ENCODE measurements at regions not wholly inside any gene's neighbourhood (a gene's known extent, or its start where the extent isn't known, plus 50 kb on each side); places are given as distances from the start of the nearest gene placed in this dataset.

DNA sequence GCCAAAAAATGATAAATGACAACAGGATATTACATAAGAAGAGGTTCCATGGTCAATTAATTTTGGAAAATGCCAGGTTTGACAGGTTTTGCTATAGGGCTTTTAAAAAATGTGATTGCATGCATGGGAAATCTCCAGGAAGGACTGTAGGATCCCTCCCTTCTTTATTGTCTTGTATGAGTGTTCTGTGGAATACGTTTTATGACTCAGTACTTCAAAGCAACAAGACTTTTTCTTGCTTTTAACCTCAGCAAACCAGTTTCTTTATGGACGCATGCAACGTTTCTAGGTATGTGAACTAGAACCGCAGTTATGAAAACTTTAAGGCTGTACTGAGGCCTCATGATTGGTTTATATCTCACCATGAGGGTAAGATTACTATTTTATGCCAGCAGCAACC lies 76.6 kb upstream of the NTRK2 start:
- DNase-seq: no peak

DNA sequence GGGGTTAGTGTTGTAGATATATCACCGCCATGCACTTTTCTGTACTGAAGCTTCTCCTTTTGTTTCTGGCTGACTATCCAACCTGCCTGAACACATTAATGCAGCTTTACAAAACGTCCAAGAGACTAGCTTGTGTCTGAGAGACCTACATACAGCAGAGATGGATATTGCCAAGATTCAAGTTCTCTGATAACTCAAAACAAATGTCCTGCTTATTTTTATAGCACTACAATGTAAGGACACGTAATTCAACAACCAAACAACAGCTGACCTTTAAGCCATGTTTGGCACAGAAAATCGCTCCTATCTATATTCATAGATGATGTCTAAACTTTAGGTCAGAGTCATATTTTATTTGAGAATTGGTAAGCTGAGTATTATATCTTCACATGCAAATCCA lies 76.2 kb upstream of the NTRK2 start:
- no peak for DNase-seq

DNA sequence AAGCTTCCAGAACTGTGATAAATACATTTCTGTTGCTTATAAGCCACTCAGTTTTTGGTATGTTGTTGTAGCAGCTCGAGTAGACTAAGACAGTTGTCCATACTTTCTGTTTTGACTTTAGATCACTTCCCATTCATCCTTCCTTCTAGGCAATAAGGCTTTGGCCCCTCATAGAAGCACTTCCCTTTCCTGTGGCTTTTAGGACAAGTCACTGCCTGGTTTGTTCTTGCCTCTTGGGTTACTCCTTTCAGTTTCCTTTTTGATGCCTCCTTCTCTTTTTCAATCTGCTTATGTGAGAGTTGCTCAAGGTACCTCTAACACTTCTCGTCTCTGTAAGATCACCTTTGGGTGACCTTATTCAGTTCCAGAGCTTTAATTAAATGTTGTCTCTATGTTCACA lies 72.4 kb upstream of the NTRK2 start:
- no peak for DNase-seq

DNA sequence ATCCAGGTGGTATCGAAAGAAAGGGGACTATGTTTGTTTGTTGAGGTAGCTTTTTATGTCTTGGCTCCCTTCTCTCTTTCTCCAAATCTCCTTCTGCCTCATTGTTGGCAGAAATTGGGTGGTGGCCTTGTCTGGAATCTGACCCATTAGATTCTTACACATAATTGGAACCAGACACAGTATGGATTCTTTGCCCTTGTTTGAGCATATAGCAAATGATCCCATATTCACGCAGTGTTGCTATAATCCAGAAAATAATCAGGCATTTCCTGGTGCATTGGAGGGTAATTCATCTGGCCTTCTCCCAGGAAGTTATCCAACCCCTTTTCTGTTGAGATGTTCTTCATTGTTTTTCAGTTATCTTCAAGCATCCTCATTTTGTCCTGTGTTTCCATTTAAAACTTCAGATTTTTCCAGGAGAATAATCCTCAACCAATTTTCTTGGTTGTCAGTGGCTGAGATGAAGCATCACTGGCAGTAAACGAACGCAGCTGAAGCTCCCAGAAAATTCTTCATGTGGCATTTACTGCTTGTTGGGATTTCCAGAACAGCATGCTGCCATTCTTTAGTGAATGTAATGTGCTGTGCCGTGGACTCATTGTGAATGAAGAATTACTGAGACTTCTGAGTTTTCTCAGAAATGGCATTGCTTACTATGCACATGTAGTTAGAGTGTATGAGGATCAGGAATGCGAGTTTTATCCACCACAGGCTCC lies 70.5 kb upstream of the NTRK2 start:
- no peak for DNase-seq

DNA sequence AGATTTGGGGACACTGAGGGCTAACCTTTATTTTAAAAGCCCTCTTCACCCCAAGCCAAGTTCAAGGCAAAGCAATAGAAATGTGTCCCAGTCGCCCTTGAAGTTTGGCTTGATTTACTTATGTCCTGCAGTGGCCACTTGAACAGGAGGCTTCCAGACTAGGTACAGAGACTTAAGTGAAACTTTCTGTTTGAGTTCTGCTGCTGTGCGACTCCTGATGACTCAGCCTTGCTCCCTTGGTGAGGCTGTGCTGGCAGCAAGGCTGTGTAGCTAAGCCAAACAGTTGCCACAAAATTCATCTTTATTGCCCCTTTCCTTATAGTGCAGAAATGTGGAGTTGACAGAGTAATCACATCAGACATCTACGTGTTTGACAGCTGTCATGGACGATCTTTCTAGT lies 68.8 kb upstream of the NTRK2 start:
- no peak for DNase-seq

DNA sequence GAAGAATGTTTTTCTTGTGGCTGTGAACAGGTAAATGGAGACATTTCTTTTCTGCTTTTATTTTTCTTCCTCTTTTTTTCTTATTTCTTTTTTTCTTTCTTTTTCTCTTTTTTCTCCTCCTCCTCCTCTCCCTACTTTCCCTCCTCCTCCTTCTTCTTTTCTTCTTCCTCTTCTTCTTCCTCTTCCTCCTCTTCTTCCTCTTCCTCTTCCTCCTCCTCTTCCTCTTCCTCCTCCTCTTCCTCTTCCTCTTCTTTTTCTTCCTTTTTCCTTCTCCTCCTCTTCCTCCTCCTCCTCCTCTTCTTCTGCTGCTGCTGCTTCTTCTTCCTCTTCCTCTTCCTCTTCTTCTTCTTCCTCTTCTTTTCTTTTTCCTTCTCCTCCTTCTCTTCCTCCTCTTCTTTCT lies 65.3 kb upstream of the NTRK2 start:
- DNase-seq: no peak

DNA sequence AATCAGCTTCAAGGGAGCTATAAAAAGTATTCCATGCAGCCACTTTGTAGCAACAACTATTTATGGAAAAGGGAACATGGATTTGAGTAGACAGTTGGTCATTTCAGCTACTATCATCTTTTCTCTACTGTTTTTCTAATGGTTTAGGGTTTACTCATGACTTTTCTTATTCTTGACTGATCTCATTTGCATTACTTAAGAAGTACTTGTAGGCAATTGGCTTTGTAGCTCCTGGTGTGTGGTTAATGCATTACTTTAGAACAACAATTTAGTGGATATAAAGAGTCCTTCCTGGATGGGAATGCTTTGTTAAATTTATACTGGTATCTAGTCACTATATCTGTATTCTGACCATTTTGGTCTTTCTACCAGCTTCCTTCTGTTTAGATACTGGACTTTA lies 59.8 kb upstream of the NTRK2 start:
- DNase-seq: no peak

DNA sequence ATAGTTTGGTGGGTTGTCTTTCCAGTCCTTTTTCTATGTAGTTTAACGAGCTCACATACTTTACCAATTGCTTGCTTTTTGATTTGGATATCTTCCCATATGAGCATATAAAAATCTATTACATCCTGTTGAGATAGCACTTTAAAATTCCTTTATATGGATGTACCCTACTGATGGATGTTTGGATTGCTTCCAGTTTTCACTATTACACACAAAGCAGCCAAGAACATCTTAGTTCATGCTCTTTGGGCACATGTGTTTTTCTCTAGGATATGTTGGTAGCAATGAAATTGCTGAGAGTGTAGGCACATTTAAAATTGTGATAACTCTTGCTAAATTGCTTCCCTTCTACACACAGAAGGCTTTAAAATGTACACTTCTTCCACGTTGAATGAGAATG lies 56.1 kb upstream of the NTRK2 start:
- no peak for DNase-seq

DNA sequence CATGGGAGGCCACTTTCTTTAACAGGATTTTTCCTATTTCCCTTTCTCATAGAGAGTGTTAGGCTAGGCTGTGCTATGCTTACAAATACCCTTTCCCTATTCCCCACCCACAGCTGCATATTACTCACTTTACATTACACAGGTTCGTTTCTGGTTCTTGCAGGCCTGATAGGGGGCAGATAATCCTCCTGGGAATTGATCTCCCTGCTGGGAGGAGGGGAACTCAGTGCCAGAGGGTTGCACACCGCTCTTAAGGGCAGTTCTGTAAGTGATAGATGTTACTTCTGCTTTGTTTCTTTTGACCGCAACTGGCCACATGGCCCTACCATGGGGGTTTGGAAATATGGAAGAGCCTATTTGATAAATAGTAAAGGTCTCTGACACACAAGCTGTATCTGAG lies 54.0 kb upstream of the NTRK2 start:
- no peak for DNase-seq

DNA sequence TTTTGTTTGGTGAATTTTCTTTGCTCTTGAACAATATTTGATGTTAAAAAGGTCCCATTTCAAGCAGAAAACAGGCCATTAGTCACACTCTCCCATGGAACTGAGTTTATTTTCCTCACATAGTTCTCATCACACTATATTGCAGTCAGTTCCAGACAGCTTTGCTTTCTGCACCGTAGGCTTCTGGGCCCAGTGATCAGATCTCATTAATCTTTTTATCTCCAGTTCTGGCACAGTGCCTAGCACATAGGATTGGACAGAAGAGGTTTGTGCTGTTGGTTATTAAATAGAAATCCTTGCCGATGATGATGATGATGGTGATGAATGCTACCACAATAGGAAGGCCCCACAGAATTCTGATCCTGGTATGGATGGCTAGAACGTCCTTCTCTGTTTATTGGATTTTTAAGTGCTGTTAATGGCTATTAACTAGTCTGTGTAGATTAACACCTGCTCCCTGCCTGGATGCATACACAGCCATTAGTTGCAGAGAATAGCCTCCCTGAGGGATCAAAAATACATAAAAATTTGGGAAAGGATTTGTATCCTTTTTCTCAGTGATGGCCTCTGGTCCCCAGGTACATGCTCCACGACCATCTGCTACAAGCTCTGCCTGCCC lies 52.0 kb upstream of the NTRK2 start:
- no peak for DNase-seq
